GM19455 (cell line): ENCODE measurements at regions not wholly inside any gene's neighbourhood (a gene's known extent, or its start where the extent isn't known, plus 50 kb on each side); places are given as distances from the start of the nearest gene placed in this dataset.
A peak's percentile ranks its signal among the peaks of the same experiment; 100 is the strongest.
"Not testable (repeated sequence)": the region's sequence is repeated elsewhere in the genome, so short reads cannot be mapped to it uniquely, and the experiment has no call there.

Experiments used
- ATAC-seq: cut with Tn5 transposase; IDR thresholded peaks from one replicate; pipeline ENCODE4 v1.9.1; 2021; ENCODE audit not compliant: unreplicated experiment

GRCh38 chr14:106798166-106798565, 1271.8 kb downstream of the TMEM121 start:
- ATAC-seq: not testable (repeated sequence)

- no peak for ATAC-seq
These were observed 1276.3 kb downstream of the TMEM121 start for GRCh38 chr14:106802413-106803364.

- ATAC-seq: no peak
These were observed 1277.0 kb downstream of the TMEM121 start for GRCh38 chr14:106803379-106803778.

GRCh38 chr14:106807493-106807892, 1281.1 kb downstream of the TMEM121 start:
- ATAC-seq: no peak

GRCh38 chr14:106808458-106808857, 1282.1 kb downstream of the TMEM121 start:
- no peak for ATAC-seq

GRCh38 chr14:106808907-106809306, 1282.5 kb downstream of the TMEM121 start:
- no peak for ATAC-seq

GRCh38 chr14:106809615-106810014, 1283.2 kb downstream of the TMEM121 start:
- no peak for ATAC-seq

- ATAC-seq: not testable (repeated sequence)
These were observed 1283.8 kb downstream of the TMEM121 start for GRCh38 chr14:106810168-106810567.

GRCh38 chr14:106811162-106811561, 1284.8 kb downstream of the TMEM121 start:
- ATAC-seq: no peak

GRCh38 chr14:106812788-106813476, 1286.5 kb downstream of the TMEM121 start:
- ATAC-seq: no peak

GRCh38 chr14:106813477-106813823, 1287.1 kb downstream of the TMEM121 start:
- no peak for ATAC-seq

GRCh38 chr14:106820119-106820518, 1293.7 kb downstream of the TMEM121 start:
- ATAC-seq: no peak

- ATAC-seq: no peak
These were observed 1294.7 kb downstream of the TMEM121 start for GRCh38 chr14:106821119-106821518.

GRCh38 chr14:106822905-106823304, 1296.5 kb downstream of the TMEM121 start:
- no peak for ATAC-seq

- ATAC-seq: no peak
These were observed 1297.2 kb downstream of the TMEM121 start for GRCh38 chr14:106823552-106823951.

GRCh38 chr14:106826833-106827369, 1300.5 kb downstream of the TMEM121 start:
- ATAC-seq: no peak

- ATAC-seq: peak; percentile 81
These were observed 1304.9 kb downstream of the TMEM121 start for GRCh38 chr14:106831322-106831720.

GRCh38 chr14:106837870-106838269, 1311.5 kb downstream of the TMEM121 start:
- no peak for ATAC-seq

GRCh38 chr14:106838991-106839769, 1312.8 kb downstream of the TMEM121 start:
- ATAC-seq: no peak

- no peak for ATAC-seq
These were observed 1313.9 kb downstream of the TMEM121 start for GRCh38 chr14:106840258-106840657.

- no peak for ATAC-seq
These were observed 1314.6 kb downstream of the TMEM121 start for GRCh38 chr14:106840991-106841390.
